Ovary (tissue), 3 donors: ENCODE measurements at regions not wholly inside any gene's neighbourhood (a gene's known extent, or its start where the extent isn't known, plus 50 kb on each side); places are given as distances from the start of the nearest gene placed in this dataset.

ENCODE experiments used
- CTCF ChIP-seq, 3 donors: fragments of 450-650 bp in 2 of 3; fragments of 200-600 bp in 1 of 3; IDR thresholded peaks; one replicate each; pipeline versions ENCODE4 v1.5.1 to v1.8.0; 2016 to 2022; ENCODE audit warnings: antibody characterized with exemption in 3 of 3, mild to moderate bottlenecking in 1 of 3
- EP300 ChIP-seq: sonication (generic); formaldehyde crosslinking; IDR thresholded peaks from one replicate; pipeline ENCODE4 v1.6.1; 2017; ENCODE audit warnings: antibody characterized with exemption
- POLR2A ChIP-seq: fragments of 450-650 bp; IDR thresholded peaks from one replicate; pipeline ENCODE4 v1.6.1; 2017; ENCODE audit warnings: antibody characterized with exemption, mild to moderate bottlenecking, moderate library complexity
- donor health status: DM: no; HTN: no; CAD: no.

GRCh38 chr11:106480581-106481190 lies 403.2 kb downstream of the AASDHPPT start:
- TF ChIP-seq CTCF (IDR thresholded peaks at IDR 0.05), result no peak
- TF ChIP-seq POLR2A, result no peak
- no peak for TF ChIP-seq EP300
